Glutamatergic neuron (in vitro differentiated cells): ENCODE measurements at regions not wholly inside any gene's neighbourhood (a gene's known extent, or its start where the extent isn't known, plus 50 kb on each side); places are given as distances from the start of the nearest gene placed in this dataset.

Experiments
- DNase-seq: peaks from one replicate; pipeline ENCODE4 v3.0.0; 2022
- H3K27ac Mint-ChIP-seq: one replicate; pipeline ENCODE4 v1.8.0; 2020; ENCODE audit warnings: mild to moderate bottlenecking, mixed read lengths, inconsistent platforms; ENCODE audit not compliant: unreplicated experiment
- H3K27me3 Mint-ChIP-seq: one replicate; pipeline ENCODE4 v1.8.0; 2020; ENCODE audit warnings: mild to moderate bottlenecking, moderate library complexity, mixed read lengths, inconsistent platforms; ENCODE audit not compliant: unreplicated experiment
- H3K36me3 Mint-ChIP-seq: one replicate; pipeline ENCODE4 v1.8.0; 2020; ENCODE audit warnings: mild to moderate bottlenecking, mixed read lengths, inconsistent platforms; ENCODE audit not compliant: unreplicated experiment
- H3K4me1 Mint-ChIP-seq: one replicate; pipeline ENCODE4 v1.8.0; 2020; ENCODE audit warnings: mild to moderate bottlenecking, low read depth, mixed read lengths, inconsistent platforms; ENCODE audit not compliant: unreplicated experiment
- H3K4me3 Mint-ChIP-seq: one replicate; pipeline ENCODE4 v1.8.0; 2020; ENCODE audit warnings: mild to moderate bottlenecking, mixed read lengths, inconsistent platforms; ENCODE audit not compliant: unreplicated experiment
- H3K9me3 Mint-ChIP-seq: one replicate; pipeline ENCODE4 v1.8.0; 2020; ENCODE audit warnings: mild to moderate bottlenecking, moderate library complexity, mixed read lengths, inconsistent platforms; ENCODE audit not compliant: unreplicated experiment
- TF ChIP-seq, protein P1 (sequence below): fragments of 200-600 bp; sonication (generic); IDR thresholded peaks from one replicate; pipeline ENCODE4 v1.5.0; 2021; ENCODE audit not compliant: partially characterized antibody, unreplicated experiment

GRCh38 chr11:104819603-104820002 lies 78.7 kb downstream of the CASP12 start:
- no peaks in the 10 kb centered on the region for H3K36me3 Mint-ChIP-seq
- no peak overlapping the region for H3K4me3 Mint-ChIP-seq

DNA sequence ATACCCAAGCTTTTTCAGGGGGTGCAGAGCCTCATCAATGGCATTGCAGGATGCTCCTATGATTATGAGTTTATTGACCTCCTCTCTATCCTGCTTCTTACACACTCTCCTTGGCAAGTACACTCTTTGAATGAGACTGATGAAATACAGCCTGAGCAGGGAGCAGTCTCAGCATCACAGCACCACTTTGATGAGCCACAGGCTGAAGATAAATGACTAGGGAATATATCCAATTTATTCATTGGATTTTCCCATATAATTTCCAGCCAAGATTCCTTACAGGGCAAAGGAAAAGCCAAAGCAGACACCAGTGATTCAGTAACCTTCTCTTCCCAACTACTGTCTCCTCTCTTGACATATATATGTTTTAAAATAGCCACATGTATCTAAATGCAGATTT lies 79.2 kb downstream of the CASP12 start:
- Mint-ChIP-seq H3K27ac (no peak overlapping the region), H3K27me3 (peaks cover 1% of the 10 kb centered on the region), H3K4me1 (peaks cover 2% of the 10 kb centered on the region), H3K9me3 (no peaks in the 10 kb centered on the region), H3K36me3 (no peaks in the 10 kb centered on the region), H3K4me3 (no peak overlapping the region)
- TF ChIP-seq, protein P1, sequence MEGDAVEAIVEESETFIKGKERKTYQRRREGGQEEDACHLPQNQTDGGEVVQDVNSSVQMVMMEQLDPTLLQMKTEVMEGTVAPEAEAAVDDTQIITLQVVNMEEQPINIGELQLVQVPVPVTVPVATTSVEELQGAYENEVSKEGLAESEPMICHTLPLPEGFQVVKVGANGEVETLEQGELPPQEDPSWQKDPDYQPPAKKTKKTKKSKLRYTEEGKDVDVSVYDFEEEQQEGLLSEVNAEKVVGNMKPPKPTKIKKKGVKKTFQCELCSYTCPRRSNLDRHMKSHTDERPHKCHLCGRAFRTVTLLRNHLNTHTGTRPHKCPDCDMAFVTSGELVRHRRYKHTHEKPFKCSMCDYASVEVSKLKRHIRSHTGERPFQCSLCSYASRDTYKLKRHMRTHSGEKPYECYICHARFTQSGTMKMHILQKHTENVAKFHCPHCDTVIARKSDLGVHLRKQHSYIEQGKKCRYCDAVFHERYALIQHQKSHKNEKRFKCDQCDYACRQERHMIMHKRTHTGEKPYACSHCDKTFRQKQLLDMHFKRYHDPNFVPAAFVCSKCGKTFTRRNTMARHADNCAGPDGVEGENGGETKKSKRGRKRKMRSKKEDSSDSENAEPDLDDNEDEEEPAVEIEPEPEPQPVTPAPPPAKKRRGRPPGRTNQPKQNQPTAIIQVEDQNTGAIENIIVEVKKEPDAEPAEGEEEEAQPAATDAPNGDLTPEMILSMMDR = no peak
- no peak for DNase-seq

More at GRCh38 chr11:104819603-104820002, 78.7 kb downstream of the CASP12 start:
- Mint-ChIP-seq H3K27ac (no peak overlapping the region), H3K4me1 (peaks cover 4% of the 10 kb centered on the region), H3K9me3 (no peaks in the 10 kb centered on the region), H3K27me3 (peaks cover 1% of the 10 kb centered on the region)
- TF ChIP-seq, protein P1 = no peak
- DNase-seq = no peak

GRCh38 chr11:104817973-104818372 lies 80.3 kb downstream of the CASP12 start:
- Mint-ChIP-seq H3K4me1 (peaks cover 6% of the 10 kb centered on the region), H3K27ac (no peak overlapping the region), H3K36me3 (no peaks in the 10 kb centered on the region), H3K27me3 (peaks cover 1% of the 10 kb centered on the region), H3K9me3 (no peaks in the 10 kb centered on the region), H3K4me3 (no peak overlapping the region)
- DNase-seq = no peak
- TF ChIP-seq, protein P1 = no peak

DNA sequence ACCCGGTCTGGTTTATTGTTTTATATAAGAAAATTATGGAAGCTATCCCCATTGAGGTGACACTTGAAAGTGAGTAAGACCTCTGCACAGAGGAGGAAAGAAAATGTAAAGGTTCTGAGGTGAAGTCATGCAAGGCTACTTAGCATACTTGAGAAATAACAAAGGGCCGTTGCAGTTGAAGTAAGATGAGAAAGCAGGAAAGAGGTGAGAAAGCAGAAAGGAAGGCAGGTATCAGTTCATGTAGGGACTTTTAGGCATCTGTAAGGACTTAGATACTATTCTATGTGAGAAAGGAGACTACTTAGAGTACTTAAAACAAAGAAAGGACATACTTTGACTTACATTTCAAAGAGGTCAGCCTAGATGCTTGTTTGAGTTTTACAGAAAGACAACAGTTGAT lies 84.7 kb downstream of the CASP12 start:
- TF ChIP-seq, protein P1 = no peak
- peaks cover 13% of the 10 kb centered on the region for H3K4me1 Mint-ChIP-seq
- no peak for DNase-seq
- H3K9me3 Mint-ChIP-seq = peaks cover 6% of the 10 kb centered on the region
- H3K36me3 Mint-ChIP-seq = no peaks in the 10 kb centered on the region
- no peak overlapping the region for H3K4me3 Mint-ChIP-seq
- H3K27me3 Mint-ChIP-seq = no peaks in the 10 kb centered on the region
- H3K27ac Mint-ChIP-seq = peak overlapping the region; percentile 3

DNA sequence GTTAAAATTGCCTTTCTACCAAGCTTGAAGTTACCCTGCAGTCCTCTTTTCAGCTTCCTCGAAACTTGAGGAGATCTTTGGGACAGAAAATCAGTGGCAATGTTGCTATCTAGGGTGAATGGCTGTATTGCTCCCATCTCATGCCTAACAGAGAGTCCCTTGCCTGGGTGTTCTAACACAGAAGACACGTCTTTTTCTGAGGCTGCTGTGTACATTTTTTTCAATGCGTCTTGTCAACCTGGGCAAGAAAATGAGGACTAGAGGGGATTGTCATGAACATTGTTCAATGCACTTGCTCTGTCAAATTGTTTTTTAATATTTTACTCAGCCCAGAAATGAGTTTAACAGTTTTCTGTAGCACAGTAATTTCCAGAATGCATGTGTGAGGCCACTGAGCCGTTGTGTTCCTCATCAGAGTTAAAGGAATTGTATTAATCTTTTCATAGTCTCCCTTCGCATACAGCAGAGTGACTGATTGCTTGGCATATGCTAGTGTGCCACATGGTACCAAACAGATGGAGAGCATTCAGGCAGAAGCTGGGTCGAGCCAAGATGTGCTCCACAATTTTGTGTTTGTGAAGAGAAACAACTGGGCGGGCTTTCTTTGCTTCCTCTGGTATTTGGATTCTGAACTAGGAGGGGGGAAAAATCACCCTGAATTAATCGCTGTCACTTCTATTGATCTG lies 86.0 kb downstream of the CASP12 start:
- peak overlapping the region; percentile 78 for H3K27ac Mint-ChIP-seq
- H3K4me3 Mint-ChIP-seq = peak overlapping the region; percentile 72
- H3K9me3 Mint-ChIP-seq = peaks cover 6% of the 10 kb centered on the region
- H3K4me1 Mint-ChIP-seq = peaks cover 13% of the 10 kb centered on the region
- H3K27me3 Mint-ChIP-seq = no peaks in the 10 kb centered on the region
- H3K36me3 Mint-ChIP-seq = no peaks in the 10 kb centered on the region
- peak; percentile 26 for DNase-seq
- TF ChIP-seq, protein P1 = no peak
